22Rv1 (cell line): ENCODE measurements at regions not wholly inside any gene's neighbourhood (a gene's known extent, or its start where the extent isn't known, plus 50 kb on each side); places are given as distances from the start of the nearest gene placed in this dataset.
"Not testable (repeated sequence)": the region's sequence is repeated elsewhere in the genome, so short reads cannot be mapped to it uniquely, and the experiment has no call there.

Experiments used
- H3K27ac ChIP-seq: fragments of 450-650 bp; 2 replicates; pipeline ENCODE4 v1.5.1; 2017
- CTCF ChIP-seq: fragments of 450-650 bp; IDR thresholded peaks from 2 replicates; pipeline ENCODE4 v1.5.1; 2017; ENCODE audit warnings: mild to moderate bottlenecking
- ZFX ChIP-seq: fragments of 450-650 bp; IDR thresholded peaks from 2 replicates; pipeline ENCODE4 v1.6.1; 2017; ENCODE audit warnings: antibody characterized with exemption, borderline replicate concordance

- TF ChIP-seq CTCF = peak; percentile 68
- TF ChIP-seq ZFX = no peak
- H3K27ac ChIP-seq = no peak overlapping the region
Measured at GRCh38 chr2:31688282-31688681, 107.5 kb upstream of the SRD5A2 start.

- not testable (repeated sequence) for H3K27ac ChIP-seq
Measured at GRCh38 chr2:31683506-31683905, 102.8 kb upstream of the SRD5A2 start.

- TF ChIP-seq ZFX = no peak
- TF ChIP-seq CTCF = peak; percentile 22; the same call in 1 of the 2 replicates
- no peak overlapping the region for H3K27ac ChIP-seq
Measured at GRCh38 chr2:31675485-31675901, 94.8 kb upstream of the SRD5A2 start.

GRCh38 chr2:31674446-31674845, 93.7 kb upstream of the SRD5A2 start:
- no peak overlapping the region for H3K27ac ChIP-seq
- 0 out of 2 replicates have a peak, but pooled peaks have one; percentile 8 for TF ChIP-seq CTCF
- no peak for TF ChIP-seq ZFX

- H3K27ac ChIP-seq = no peak overlapping the region
- no peak for TF ChIP-seq CTCF
- no peak for TF ChIP-seq ZFX
Measured at GRCh38 chr2:31666878-31667277, 86.1 kb upstream of the SRD5A2 start.

- TF ChIP-seq ZFX (no peak), CTCF (no peak)
- no peak overlapping the region for H3K27ac ChIP-seq
Measured at GRCh38 chr2:31664949-31665724, 84.4 kb upstream of the SRD5A2 start.

- TF ChIP-seq ZFX = no peak
- no peak for TF ChIP-seq CTCF
- H3K27ac ChIP-seq = no peak overlapping the region
Measured at GRCh38 chr2:31660812-31661335, 80.1 kb upstream of the SRD5A2 start.
